DND-41 (cell line): ENCODE measurements at regions not wholly inside any gene's neighbourhood (a gene's known extent, or its start where the extent isn't known, plus 50 kb on each side); places are given as distances from the start of the nearest gene placed in this dataset.

Experiments used
- EZH2 ChIP-seq: IDR thresholded peaks from 3 replicates; pipeline ENCODE4 v1.6.1; 2012; ENCODE audit warnings: borderline replicate concordance, low read depth, mild to moderate bottlenecking, moderate library complexity, low read length, inconsistent platforms; ENCODE audit not compliant: severe bottlenecking
- TF ChIP-seq, protein P1 (sequence below): IDR thresholded peaks from 2 replicates; pipeline ENCODE4 v1.5.1; 2012; ENCODE audit warnings: borderline replicate concordance, low read length, moderate library complexity, mild to moderate bottlenecking; ENCODE audit not compliant: poor library complexity, severe bottlenecking; ENCODE audit errors: extremely low read depth

DNA sequence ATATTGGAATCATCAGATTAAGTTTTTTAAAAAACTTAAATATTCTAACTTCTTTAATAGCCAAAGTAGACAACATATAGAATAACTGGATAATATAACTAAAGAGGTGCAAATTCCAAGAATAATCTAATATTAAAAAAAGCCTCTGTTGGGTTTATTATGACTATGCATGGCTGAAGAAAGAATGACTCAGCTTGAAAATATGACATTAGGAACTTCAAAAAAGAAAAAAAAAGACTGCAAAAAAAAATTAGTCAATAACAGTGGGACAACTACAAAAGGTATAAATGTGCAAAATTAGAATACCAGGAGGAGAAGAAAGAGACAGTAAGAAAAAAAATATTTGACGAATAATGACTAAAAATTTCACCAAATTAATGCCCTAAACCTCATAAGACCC is 1178.0 kb downstream of the JRKL start:
- TF ChIP-seq, protein P1, sequence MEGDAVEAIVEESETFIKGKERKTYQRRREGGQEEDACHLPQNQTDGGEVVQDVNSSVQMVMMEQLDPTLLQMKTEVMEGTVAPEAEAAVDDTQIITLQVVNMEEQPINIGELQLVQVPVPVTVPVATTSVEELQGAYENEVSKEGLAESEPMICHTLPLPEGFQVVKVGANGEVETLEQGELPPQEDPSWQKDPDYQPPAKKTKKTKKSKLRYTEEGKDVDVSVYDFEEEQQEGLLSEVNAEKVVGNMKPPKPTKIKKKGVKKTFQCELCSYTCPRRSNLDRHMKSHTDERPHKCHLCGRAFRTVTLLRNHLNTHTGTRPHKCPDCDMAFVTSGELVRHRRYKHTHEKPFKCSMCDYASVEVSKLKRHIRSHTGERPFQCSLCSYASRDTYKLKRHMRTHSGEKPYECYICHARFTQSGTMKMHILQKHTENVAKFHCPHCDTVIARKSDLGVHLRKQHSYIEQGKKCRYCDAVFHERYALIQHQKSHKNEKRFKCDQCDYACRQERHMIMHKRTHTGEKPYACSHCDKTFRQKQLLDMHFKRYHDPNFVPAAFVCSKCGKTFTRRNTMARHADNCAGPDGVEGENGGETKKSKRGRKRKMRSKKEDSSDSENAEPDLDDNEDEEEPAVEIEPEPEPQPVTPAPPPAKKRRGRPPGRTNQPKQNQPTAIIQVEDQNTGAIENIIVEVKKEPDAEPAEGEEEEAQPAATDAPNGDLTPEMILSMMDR, result no peak
- TF ChIP-seq EZH2, result no peak
